Caco-2 (cell line): ENCODE measurements at regions not wholly inside any gene's neighbourhood (a gene's known extent, or its start where the extent isn't known, plus 50 kb on each side); places are given as distances from the start of the nearest gene placed in this dataset.
A peak's percentile ranks its signal among the peaks of the same experiment; 100 is the strongest.

Source experiments
- BruUV-seq: library from RNA; stranded (reverse); fragments of 400-500 nt; replicated peaks from 2 replicates; lab custom pipeline; 2021; lab: Mats Ljungman, UMichigan
- CTCF ChIA-PET: fragments of 300-600 bp; sonication (Branson Sonifier 250); formaldehyde crosslinking; loops from one replicate; lab custom pipeline; 2022; ENCODE audit warnings: antibody characterized with exemption; lab: Charles Lee
- POLR2A ChIA-PET: fragments of 300-600 bp; sonication (Branson Sonifier 250); formaldehyde crosslinking; loops from one replicate; lab custom pipeline; 2022; ENCODE audit warnings: antibody characterized with exemption; lab: Charles Lee
- DNase-seq, 2 experiments: peaks; one replicate each; pipeline versions ENCODE4 v3.0.0 to v3.0.0-alpha.2; 2020 to 2022
- H3K27me3 ChIP-seq: replicated peaks from 2 replicates; pipeline ENCODE4 v1.6.0; 2011; ENCODE audit warnings: low read length; ENCODE audit not compliant: control insufficient read depth, insufficient read depth
- H3K36me3 ChIP-seq: 2 replicates; pipeline ENCODE4 v1.5.1; 2011; ENCODE audit warnings: low read length; ENCODE audit not compliant: control insufficient read depth, insufficient read depth
- H3K4me1 ChIP-seq: fragments of 250-450 bp; sonication (Bioruptor Pico); 2 replicates; pipeline ENCODE4 v1.5.1; 2020; ENCODE audit warnings: mild to moderate bottlenecking
- H3K4me3 ChIP-seq: 2 replicates; pipeline ENCODE4 v1.5.1; 2011; ENCODE audit warnings: low read depth, mild to moderate bottlenecking, control low read depth, low read length
- H3K9me3 ChIP-seq: fragments of 250-450 bp; sonication (Bioruptor Pico); 2 replicates; pipeline ENCODE4 v1.5.1; 2020; ENCODE audit warnings: mild to moderate bottlenecking, moderate library complexity
- H3K27ac Mint-ChIP-seq: one replicate; pipeline ENCODE4 v1.8.0; 2022; ENCODE audit warnings: mixed read lengths; ENCODE audit not compliant: unreplicated experiment
- H3K27me3 Mint-ChIP-seq: one replicate; pipeline ENCODE4 v1.8.0; 2022; ENCODE audit warnings: mixed read lengths; ENCODE audit not compliant: insufficient read depth, unreplicated experiment
- H3K36me3 Mint-ChIP-seq: one replicate; pipeline ENCODE4 v1.8.0; 2022; ENCODE audit warnings: mild to moderate bottlenecking, mixed read lengths; ENCODE audit not compliant: insufficient read depth, unreplicated experiment
- H3K4me1 Mint-ChIP-seq: one replicate; pipeline ENCODE4 v1.8.0; 2022; ENCODE audit warnings: low read depth, mixed read lengths; ENCODE audit not compliant: unreplicated experiment
- H3K4me3 Mint-ChIP-seq: one replicate; pipeline ENCODE4 v1.8.0; 2022; ENCODE audit warnings: mild to moderate bottlenecking, moderate library complexity, mixed read lengths; ENCODE audit not compliant: unreplicated experiment
- H3K9me3 Mint-ChIP-seq: one replicate; pipeline ENCODE4 v1.8.0; 2022; ENCODE audit warnings: mixed read lengths; ENCODE audit not compliant: unreplicated experiment
- CTCF ChIP-seq, 2 experiments: fragments of 200-600 bp in 1 of 2; IDR thresholded peaks; 1 replicate in 1 of 2; 2 replicates in 1 of 2; pipeline versions ENCODE4 v1.5.1 to v1.8.0; 2011 to 2022; ENCODE audit warnings: antibody characterized with exemption in 1 of 2, control low read depth in 1 of 2, inconsistent platforms in 1 of 2, low read depth in 1 of 2, low read length in 1 of 2, mild to moderate bottlenecking in 1 of 2, moderate library complexity in 1 of 2; ENCODE audit not compliant: insufficient read depth in 1 of 2, severe bottlenecking in 1 of 2, unreplicated experiment in 1 of 2
- intact Hi-C: fragments of 100-400 bp; cut with micrococcal nuclease; formaldehyde crosslinking; loops from one replicate; pipeline ENCODE4 v1.10.0; 2022; ENCODE audit not compliant: unreplicated experiment

GRCh38 chr7:32167256-32167655, 97.0 kb upstream of the PDE1C start:
- no peaks in the 10 kb centered on the region for H3K9me3 Mint-ChIP-seq
- TF ChIP-seq CTCF (IDR thresholded peaks at IDR 0.05; ENCODE audit: insufficient read depth in 1 of 2, low read depth in 1 of 2, low read length in 1 of 2, severe bottlenecking in 1 of 2, unreplicated experiment in 1 of 2) = no peak
- Histone ChIP-seq H3K4me1 (no peaks in the 10 kb centered on the region; the same call in 1 of the 2 replicates), H3K4me3 (no peak overlapping the region), H3K9me3 (no peaks in the 10 kb centered on the region), H3K36me3 (no peaks in the 10 kb centered on the region), H3K27me3 (no peaks in the 10 kb centered on the region)
- H3K4me1 Mint-ChIP-seq = no peaks in the 10 kb centered on the region
- BruUV-seq = no TSS peak
- intact Hi-C loops = no loop called here
- DNase-seq = no peak
- H3K27ac Mint-ChIP-seq = no peak overlapping the region
- POLR2A ChIA-PET = no interaction called here
- no peaks in the 10 kb centered on the region for H3K36me3 Mint-ChIP-seq
- no peak overlapping the region for H3K4me3 Mint-ChIP-seq
- CTCF ChIA-PET = no interaction called here
- no peaks in the 10 kb centered on the region for H3K27me3 Mint-ChIP-seq

GRCh38 chr7:32164341-32164996, 94.3 kb upstream of the PDE1C start:
- H3K27ac Mint-ChIP-seq = no peak overlapping the region
- POLR2A ChIA-PET = no interaction called here
- Histone ChIP-seq H3K9me3 (no peaks in the 10 kb centered on the region), H3K4me1 (no peaks in the 10 kb centered on the region; the same call in 1 of the 2 replicates), H3K36me3 (no peaks in the 10 kb centered on the region), H3K4me3 (no peak overlapping the region), H3K27me3 (no peaks in the 10 kb centered on the region)
- no peaks in the 10 kb centered on the region for H3K4me1 Mint-ChIP-seq
- no peaks in the 10 kb centered on the region for H3K36me3 Mint-ChIP-seq
- BruUV-seq = no TSS peak
- no peak overlapping the region for H3K4me3 Mint-ChIP-seq
- peak; percentile 51 to 56 for DNase-seq
- peak; percentile 50 to 56 for TF ChIP-seq CTCF (IDR thresholded peaks at IDR 0.05; ENCODE audit: insufficient read depth in 1 of 2, low read depth in 1 of 2, low read length in 1 of 2, severe bottlenecking in 1 of 2, unreplicated experiment in 1 of 2)
- intact Hi-C loops = loop anchor here (1.0 kb wide), 3 partner anchors 350 to 420 kb away; no protein-coding TSS in a partner anchor
- CTCF ChIA-PET = interaction anchor here (0.6 to 1.7 kb wide), 2 partner anchors 350 to 420 kb away, joined by 3 to 7 read pairs; no protein-coding TSS in a partner anchor
- H3K27me3 Mint-ChIP-seq = no peaks in the 10 kb centered on the region
- H3K9me3 Mint-ChIP-seq = no peaks in the 10 kb centered on the region

- ChIA-PET CTCF (interaction anchor here (1.7 kb wide), 1 partner anchor 420 kb away, joined by 7 read pairs; no protein-coding TSS in a partner anchor), POLR2A (no interaction called here)
- intact Hi-C loops = loop anchor here (1.0 kb wide), 3 partner anchors 350 to 420 kb away; no protein-coding TSS in a partner anchor
- no peaks in the 10 kb centered on the region for H3K4me1 Mint-ChIP-seq
- H3K36me3 Mint-ChIP-seq = no peaks in the 10 kb centered on the region
- H3K9me3 Mint-ChIP-seq = no peaks in the 10 kb centered on the region
- H3K27me3 Mint-ChIP-seq = no peaks in the 10 kb centered on the region
- Histone ChIP-seq H3K4me3 (no peak overlapping the region), H3K4me1 (no peaks in the 10 kb centered on the region; the same call in 1 of the 2 replicates), H3K36me3 (no peaks in the 10 kb centered on the region), H3K27me3 (no peaks in the 10 kb centered on the region), H3K9me3 (no peaks in the 10 kb centered on the region)
- no peak for TF ChIP-seq CTCF (IDR thresholded peaks at IDR 0.05; ENCODE audit: insufficient read depth in 1 of 2, low read depth in 1 of 2, low read length in 1 of 2, severe bottlenecking in 1 of 2, unreplicated experiment in 1 of 2)
- no peak overlapping the region for H3K27ac Mint-ChIP-seq
- DNase-seq = no peak
- no TSS peak for BruUV-seq
- H3K4me3 Mint-ChIP-seq = no peak overlapping the region
These were observed 93.7 kb upstream of the PDE1C start for GRCh38 chr7:32163896-32164295.
